ENCODE measurements at regions not wholly inside any gene's neighbourhood (a gene's known extent, or its start where the extent isn't known, plus 50 kb on each side); places are given as distances from the start of the nearest gene placed in this dataset.
A peak's percentile ranks its signal among the peaks of the same experiment; 100 is the strongest.

- no peaks in the 10 kb centered on the region for H4K20me1 ChIP-seq (ENCODE audit: insufficient read depth)
- no peaks in the 10 kb centered on the region for H3K79me2 ChIP-seq (ENCODE audit: insufficient read depth)
- no peaks in the 10 kb centered on the region for H3K27me3 ChIP-seq (replicated peaks; ENCODE audit: insufficient read depth)
- TF ChIP-seq EZH2 (IDR thresholded peaks at IDR 0.05; ENCODE audit: insufficient read depth, poor library complexity, severe bottlenecking) = no peak
- no peak for TF ChIP-seq EZH2phosphoT487 (IDR thresholded peaks at IDR 0.05; ENCODE audit: insufficient read depth, low read depth)
- H3K4me1 ChIP-seq (ENCODE audit: insufficient read depth) = peaks cover 11% of the 10 kb centered on the region
- no peaks in the 10 kb centered on the region for H3K36me3 ChIP-seq (ENCODE audit: low read depth)
- no peak overlapping the region for H3K27ac ChIP-seq
- no peak overlapping the region for H3K4me2 ChIP-seq (ENCODE audit: unreplicated experiment)
- in situ Hi-C loops (cut with MboI) = no loop called here
- 94 to 100% methylated on average over 1 of the region's 1 CpG for WGBS, 2 experiments (ENCODE audit: low coverage in 1 of 2, low lambda C conversion rate in 2 of 2, missing lambda C conversion rate in 2 of 2)
- no peaks in the 10 kb centered on the region for H3K9me3 ChIP-seq (ENCODE audit: low read depth)
- H2AFZ ChIP-seq = no peak overlapping the region
- H3K9ac ChIP-seq = no peak overlapping the region
- no peak overlapping the region for H3K4me3 ChIP-seq
- no peaks in the 10 kb centered on the region for H3K9me2 ChIP-seq (ENCODE audit: insufficient read depth)
- no peak for DNase-seq
- no peaks in the 10 kb centered on the region for H3F3A ChIP-seq (ENCODE audit: insufficient read depth)
Measured at GRCh38 chr7:17150018-17150417, 148.4 kb upstream of the AHR start.

- Histone ChIP-seq H3K27ac (no peak overlapping the region), H3F3A (ENCODE audit: insufficient read depth) (no peaks in the 10 kb centered on the region), H2AFZ (no peak overlapping the region), H3K9me2 (ENCODE audit: insufficient read depth) (no peaks in the 10 kb centered on the region), H3K36me3 (ENCODE audit: low read depth) (no peaks in the 10 kb centered on the region), H3K4me2 (ENCODE audit: unreplicated experiment) (no peak overlapping the region), H3K9ac (no peak overlapping the region), H3K4me1 (ENCODE audit: insufficient read depth) (0 out of 2 replicates have a peak, but pooled peaks cover 5% of the 10 kb centered on the region), H4K20me1 (ENCODE audit: insufficient read depth) (no peaks in the 10 kb centered on the region), H3K27me3 (replicated peaks; ENCODE audit: insufficient read depth) (no peaks in the 10 kb centered on the region), H3K4me3 (no peak overlapping the region), H3K9me3 (ENCODE audit: low read depth) (no peaks in the 10 kb centered on the region), H3K79me2 (ENCODE audit: insufficient read depth) (no peaks in the 10 kb centered on the region)
- 95 to 99% methylated on average over 4 of the region's 4 CpGs for WGBS, 2 experiments (ENCODE audit: low coverage in 1 of 2, low lambda C conversion rate in 2 of 2, missing lambda C conversion rate in 2 of 2)
- TF ChIP-seq EZH2 (IDR thresholded peaks at IDR 0.05; ENCODE audit: insufficient read depth, poor library complexity, severe bottlenecking) = no peak
- no peak for TF ChIP-seq EZH2phosphoT487 (IDR thresholded peaks at IDR 0.05; ENCODE audit: insufficient read depth, low read depth)
- DNase-seq = no peak
- in situ Hi-C loops (cut with MboI) = no loop called here
Measured at GRCh38 chr7:17152721-17153120, 145.7 kb upstream of the AHR start.

GRCh38 chr7:17153536-17153935 lies 144.9 kb upstream of the AHR start:
- Histone ChIP-seq H3F3A (ENCODE audit: insufficient read depth) (no peaks in the 10 kb centered on the region), H4K20me1 (ENCODE audit: insufficient read depth) (no peaks in the 10 kb centered on the region), H3K9ac (no peak overlapping the region), H3K4me3 (no peak overlapping the region), H3K4me2 (ENCODE audit: unreplicated experiment) (no peak overlapping the region), H3K79me2 (ENCODE audit: insufficient read depth) (no peaks in the 10 kb centered on the region), H3K27ac (no peak overlapping the region), H3K36me3 (ENCODE audit: low read depth) (no peaks in the 10 kb centered on the region), H3K27me3 (replicated peaks; ENCODE audit: insufficient read depth) (no peaks in the 10 kb centered on the region), H3K9me3 (ENCODE audit: low read depth) (no peaks in the 10 kb centered on the region), H2AFZ (no peak overlapping the region), H3K9me2 (ENCODE audit: insufficient read depth) (no peaks in the 10 kb centered on the region), H3K4me1 (ENCODE audit: insufficient read depth) (0 out of 2 replicates have a peak, but pooled peaks cover 5% of the 10 kb centered on the region)
- 59 to 64% methylated on average over 3 of the region's 3 CpGs for WGBS, 2 experiments (ENCODE audit: low coverage in 1 of 2, low lambda C conversion rate in 2 of 2, missing lambda C conversion rate in 2 of 2)
- in situ Hi-C loops (cut with MboI) = no loop called here
- TF ChIP-seq EZH2phosphoT487 (IDR thresholded peaks at IDR 0.05; ENCODE audit: insufficient read depth, low read depth) (no peak), EZH2 (IDR thresholded peaks at IDR 0.05; ENCODE audit: insufficient read depth, poor library complexity, severe bottlenecking) (no peak)
- DNase-seq = peak; percentile 53

GRCh38 chr7:17155529-17155928 lies 142.9 kb upstream of the AHR start:
- DNase-seq = no peak
- Histone ChIP-seq H3F3A (ENCODE audit: insufficient read depth) (no peaks in the 10 kb centered on the region), H3K9me3 (ENCODE audit: low read depth) (no peaks in the 10 kb centered on the region), H3K79me2 (ENCODE audit: insufficient read depth) (no peaks in the 10 kb centered on the region), H3K4me1 (ENCODE audit: insufficient read depth) (0 out of 2 replicates have a peak, but pooled peaks cover 5% of the 10 kb centered on the region), H3K9me2 (ENCODE audit: insufficient read depth) (no peaks in the 10 kb centered on the region), H3K9ac (no peak overlapping the region), H3K4me3 (no peak overlapping the region), H3K36me3 (ENCODE audit: low read depth) (no peaks in the 10 kb centered on the region), H3K27ac (no peak overlapping the region), H3K4me2 (ENCODE audit: unreplicated experiment) (no peak overlapping the region), H4K20me1 (ENCODE audit: insufficient read depth) (no peaks in the 10 kb centered on the region), H2AFZ (no peak overlapping the region), H3K27me3 (replicated peaks; ENCODE audit: insufficient read depth) (no peaks in the 10 kb centered on the region)
- TF ChIP-seq EZH2phosphoT487 (IDR thresholded peaks at IDR 0.05; ENCODE audit: insufficient read depth, low read depth) = no peak
- TF ChIP-seq EZH2 (IDR thresholded peaks at IDR 0.05; ENCODE audit: insufficient read depth, poor library complexity, severe bottlenecking) = no peak
- in situ Hi-C loops (cut with MboI) = no loop called here

GRCh38 chr7:17158261-17158660 lies 140.2 kb upstream of the AHR start:
- Histone ChIP-seq H3K79me2 (ENCODE audit: insufficient read depth) (no peaks in the 10 kb centered on the region), H3K4me1 (ENCODE audit: insufficient read depth) (0 out of 2 replicates have a peak, but pooled peaks cover 5% of the 10 kb centered on the region), H3K27ac (no peak overlapping the region), H3K36me3 (ENCODE audit: low read depth) (no peaks in the 10 kb centered on the region), H3K9ac (no peak overlapping the region), H4K20me1 (ENCODE audit: insufficient read depth) (no peaks in the 10 kb centered on the region), H3F3A (ENCODE audit: insufficient read depth) (no peaks in the 10 kb centered on the region), H3K4me3 (no peak overlapping the region), H3K9me2 (ENCODE audit: insufficient read depth) (no peaks in the 10 kb centered on the region), H3K4me2 (ENCODE audit: unreplicated experiment) (no peak overlapping the region), H3K27me3 (replicated peaks; ENCODE audit: insufficient read depth) (no peaks in the 10 kb centered on the region), H3K9me3 (ENCODE audit: low read depth) (no peaks in the 10 kb centered on the region), H2AFZ (no peak overlapping the region)
- in situ Hi-C loops (cut with MboI) = no loop called here
- DNase-seq = no peak
- 73 to 75% methylated on average over 5 of the region's 5 CpGs for WGBS, 2 experiments (ENCODE audit: low coverage in 1 of 2, low lambda C conversion rate in 2 of 2, missing lambda C conversion rate in 2 of 2)
- TF ChIP-seq EZH2 (IDR thresholded peaks at IDR 0.05; ENCODE audit: insufficient read depth, poor library complexity, severe bottlenecking) (no peak), EZH2phosphoT487 (IDR thresholded peaks at IDR 0.05; ENCODE audit: insufficient read depth, low read depth) (no peak)
